Kidney (tissue), 13 donors: ENCODE measurements at regions not wholly inside any gene's neighbourhood (a gene's known extent, or its start where the extent isn't known, plus 50 kb on each side); places are given as distances from the start of the nearest gene placed in this dataset.

ENCODE experiments used
- DNase-seq, 5 donors: peaks; one replicate each; pipeline ENCODE4 v3.0.0-alpha.2; 2013 to 2020
- FAIRE-seq: peaks from 2 replicates; lab custom pipeline; 2012; peaks lifted over from hg19 to GRCh38; lab: Jason Lieb, UNC
- H3K27ac ChIP-seq, 2 donors: one replicate each; pipeline ENCODE4 v1.7.0; 2013; ENCODE audit warnings: low read depth in 2 of 2, low read length in 2 of 2, inconsistent platforms in 1 of 2
- H3K27me3 ChIP-seq: one replicate; pipeline ENCODE4 v1.7.1; 2013; ENCODE audit warnings: low read length, inconsistent platforms; ENCODE audit not compliant: control insufficient read depth, insufficient read depth
- H3K36me3 ChIP-seq, 3 donors: one replicate each; pipeline versions ENCODE4 v1.7.0 to v1.7.1; 2013; ENCODE audit warnings: low read length in 3 of 3, control low read depth in 1 of 3, inconsistent platforms in 1 of 3; ENCODE audit not compliant: insufficient read depth in 3 of 3, control insufficient read depth in 2 of 3
- H3K4me1 ChIP-seq, 3 donors: one replicate each; pipeline versions ENCODE4 v1.7.0 to v1.7.1; 2013; ENCODE audit warnings: low read length in 3 of 3, inconsistent platforms in 1 of 3, low read depth in 1 of 3; ENCODE audit not compliant: control insufficient read depth in 2 of 3, insufficient read depth in 2 of 3
- H3K4me3 ChIP-seq, 3 donors: one replicate each; pipeline versions ENCODE4 v1.7.0 to v1.8.1; 2013; ENCODE audit warnings: low read length in 3 of 3, control low read depth in 1 of 3, inconsistent platforms in 1 of 3
- H3K9ac ChIP-seq, 3 donors: one replicate each; pipeline versions ENCODE4 v1.7.0 to v1.7.1; 2013; ENCODE audit warnings: low read length in 3 of 3, control low read depth in 1 of 3, inconsistent platforms in 1 of 3
- H3K9me3 ChIP-seq, 3 donors: one replicate each; pipeline versions ENCODE4 v1.7.0 to v1.7.1; 2013; ENCODE audit warnings: low read length in 3 of 3, control low read depth in 1 of 3, inconsistent platforms in 1 of 3; ENCODE audit not compliant: control insufficient read depth in 2 of 3, insufficient read depth in 1 of 3
- CTCF ChIP-seq: IDR thresholded peaks from 3 replicates; pipeline ENCODE4 v1.5.1; 2012; ENCODE audit warnings: mild to moderate bottlenecking, moderate library complexity, borderline replicate concordance; ENCODE audit not compliant: insufficient read depth; ENCODE audit errors: extremely low read depth
- intact Hi-C: fragments of 100-400 bp; cut with DNase I; formaldehyde crosslinking; loops from one replicate; pipeline ENCODE4 v1.11.1; 2022
- donor health status: control.
- donor health status: control.
- donor health status: control.
- donor health status: control.
- donor health status: control.
- donor health status: DM: yes; HTN: yes; CAD: no.
- donor health status: Normal renal cell carcinoma (clear cell type).

- Histone ChIP-seq H3K27me3 (no peaks in the 10 kb centered on the region), H3K4me3 (no peak overlapping the region), H3K9me3 (no peaks in the 10 kb centered on the region), H3K9ac (no peak overlapping the region), H3K4me1 (no peaks in the 10 kb centered on the region), H3K27ac (no peak overlapping the region), H3K36me3 (no peaks in the 10 kb centered on the region)
- intact Hi-C loops = no loop called here
- no peak for TF ChIP-seq CTCF
- FAIRE-seq = no peak
- DNase-seq = no peak
Measured at GRCh38 chrX:75963774-75964173, 178.7 kb upstream of the MAGEE2 start.

GRCh38 chrX:75968293-75968692 is 183.2 kb upstream of the MAGEE2 start:
- intact Hi-C loops = no loop called here
- Histone ChIP-seq H3K9ac (no peak overlapping the region), H3K4me1 (no peaks in the 10 kb centered on the region), H3K9me3 (peaks cover 0 to 3% (median 0%) of the 10 kb centered on the region in 3 donors), H3K27ac (no peak overlapping the region), H3K36me3 (no peaks in the 10 kb centered on the region), H3K27me3 (no peaks in the 10 kb centered on the region), H3K4me3 (no peak overlapping the region)
- FAIRE-seq = no peak
- DNase-seq = no peak
- no peak for TF ChIP-seq CTCF

- Histone ChIP-seq H3K4me3 (no peak overlapping the region), H3K9ac (no peak overlapping the region), H3K36me3 (no peaks in the 10 kb centered on the region), H3K27me3 (peaks cover 3% of the 10 kb centered on the region), H3K4me1 (no peaks in the 10 kb centered on the region), H3K27ac (no peak overlapping the region), H3K9me3 (no peaks in the 10 kb centered on the region)
- no peak for TF ChIP-seq CTCF
- DNase-seq (peak in 1 of 5 donors; percentile 2), FAIRE-seq (no peak)
- intact Hi-C loops = no loop called here
Measured at GRCh38 chrX:75986976-75987375, 185.9 kb upstream of the PBDC1 start.
